GM13977 (cell line): ENCODE measurements at regions not wholly inside any gene's neighbourhood (a gene's known extent, or its start where the extent isn't known, plus 50 kb on each side); places are given as distances from the start of the nearest gene placed in this dataset.

Experiments
- DNase-seq: peaks from one replicate; pipeline ENCODE4 v3.0.0; 2012; ENCODE audit warnings: low spot score
- in situ Hi-C: fragments of 300-500 bp; cut with MboI; formaldehyde crosslinking; loops from one replicate; pipeline ENCODE4 v1.12.0; 2022; ENCODE audit warnings: low sequenced_read_pairs, low pct_unique_long_range_greater_than_20kb, mixed read lengths, inconsistent platforms; ENCODE audit not compliant: unreplicated experiment
- TF ChIP-seq, protein P1 (sequence below): IDR thresholded peaks from 2 replicates; pipeline ENCODE4 v1.5.1; 2012; ENCODE audit warnings: mild to moderate bottlenecking, control low read depth; ENCODE audit not compliant: insufficient read depth; ENCODE audit errors: extremely low read depth, missing control alignments

- TF ChIP-seq, protein P1, sequence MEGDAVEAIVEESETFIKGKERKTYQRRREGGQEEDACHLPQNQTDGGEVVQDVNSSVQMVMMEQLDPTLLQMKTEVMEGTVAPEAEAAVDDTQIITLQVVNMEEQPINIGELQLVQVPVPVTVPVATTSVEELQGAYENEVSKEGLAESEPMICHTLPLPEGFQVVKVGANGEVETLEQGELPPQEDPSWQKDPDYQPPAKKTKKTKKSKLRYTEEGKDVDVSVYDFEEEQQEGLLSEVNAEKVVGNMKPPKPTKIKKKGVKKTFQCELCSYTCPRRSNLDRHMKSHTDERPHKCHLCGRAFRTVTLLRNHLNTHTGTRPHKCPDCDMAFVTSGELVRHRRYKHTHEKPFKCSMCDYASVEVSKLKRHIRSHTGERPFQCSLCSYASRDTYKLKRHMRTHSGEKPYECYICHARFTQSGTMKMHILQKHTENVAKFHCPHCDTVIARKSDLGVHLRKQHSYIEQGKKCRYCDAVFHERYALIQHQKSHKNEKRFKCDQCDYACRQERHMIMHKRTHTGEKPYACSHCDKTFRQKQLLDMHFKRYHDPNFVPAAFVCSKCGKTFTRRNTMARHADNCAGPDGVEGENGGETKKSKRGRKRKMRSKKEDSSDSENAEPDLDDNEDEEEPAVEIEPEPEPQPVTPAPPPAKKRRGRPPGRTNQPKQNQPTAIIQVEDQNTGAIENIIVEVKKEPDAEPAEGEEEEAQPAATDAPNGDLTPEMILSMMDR = no peak
- in situ Hi-C loops = no loop called here
- no peak for DNase-seq
Measured at GRCh38 chr6:47156196-47156595, 114.1 kb upstream of the ADGRF1 start.

DNA sequence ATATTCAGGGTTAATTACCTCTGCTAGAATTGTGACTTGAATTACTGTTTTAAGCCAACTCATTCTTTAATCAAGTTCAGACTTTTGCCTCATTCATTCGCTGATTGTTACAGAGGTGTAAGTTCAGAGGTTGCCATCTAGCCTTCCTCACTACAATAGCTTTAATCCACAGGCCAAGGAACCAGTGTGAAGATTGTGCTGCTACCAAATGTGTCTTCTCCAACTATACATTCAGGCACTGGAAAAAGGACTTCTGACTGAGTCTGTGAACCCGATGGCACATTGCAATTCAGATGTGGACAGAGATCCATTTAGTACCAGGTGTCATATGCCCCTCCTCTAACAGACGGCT is 111.2 kb upstream of the ADGRF1 start:
- no peak for DNase-seq
- TF ChIP-seq, protein P1 = no peak
- in situ Hi-C loops = no loop called here

DNA sequence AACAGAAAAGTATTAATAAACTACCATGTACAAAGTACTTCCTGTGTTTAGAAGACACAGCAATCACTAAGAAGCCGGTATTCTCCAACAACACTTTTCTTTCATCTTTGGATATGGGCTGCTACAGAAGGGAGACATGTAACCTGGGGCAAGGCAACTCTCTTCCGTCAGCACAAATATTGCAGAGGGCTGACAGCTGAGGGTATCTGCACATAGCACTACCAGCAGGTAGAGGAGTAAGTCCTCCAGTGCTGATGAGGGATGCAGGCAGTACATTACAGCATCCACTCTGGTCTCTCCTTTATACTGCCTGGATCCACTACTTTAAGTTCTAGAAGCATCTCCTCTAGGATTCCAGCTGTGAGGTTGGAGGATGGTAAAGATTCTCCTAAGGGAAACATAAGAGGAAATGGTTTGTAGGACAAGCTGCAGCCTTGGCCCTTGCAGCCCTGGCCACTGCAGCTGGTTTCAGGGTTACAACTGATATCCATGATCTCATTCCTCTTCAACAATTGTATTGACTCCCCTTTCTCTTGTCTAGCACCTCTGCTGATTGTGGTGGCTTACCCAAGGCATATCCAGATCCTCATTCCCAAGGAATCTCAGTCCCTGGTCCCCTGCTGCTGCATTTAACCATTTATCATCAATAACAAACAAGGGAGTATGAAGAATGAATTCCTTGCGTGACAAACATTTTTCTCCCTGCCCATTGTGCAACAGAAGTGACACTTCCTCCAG is 110.7 kb upstream of the ADGRF1 start:
- in situ Hi-C loops = no loop called here
- TF ChIP-seq, protein P1 = no peak
- no peak for DNase-seq

DNA sequence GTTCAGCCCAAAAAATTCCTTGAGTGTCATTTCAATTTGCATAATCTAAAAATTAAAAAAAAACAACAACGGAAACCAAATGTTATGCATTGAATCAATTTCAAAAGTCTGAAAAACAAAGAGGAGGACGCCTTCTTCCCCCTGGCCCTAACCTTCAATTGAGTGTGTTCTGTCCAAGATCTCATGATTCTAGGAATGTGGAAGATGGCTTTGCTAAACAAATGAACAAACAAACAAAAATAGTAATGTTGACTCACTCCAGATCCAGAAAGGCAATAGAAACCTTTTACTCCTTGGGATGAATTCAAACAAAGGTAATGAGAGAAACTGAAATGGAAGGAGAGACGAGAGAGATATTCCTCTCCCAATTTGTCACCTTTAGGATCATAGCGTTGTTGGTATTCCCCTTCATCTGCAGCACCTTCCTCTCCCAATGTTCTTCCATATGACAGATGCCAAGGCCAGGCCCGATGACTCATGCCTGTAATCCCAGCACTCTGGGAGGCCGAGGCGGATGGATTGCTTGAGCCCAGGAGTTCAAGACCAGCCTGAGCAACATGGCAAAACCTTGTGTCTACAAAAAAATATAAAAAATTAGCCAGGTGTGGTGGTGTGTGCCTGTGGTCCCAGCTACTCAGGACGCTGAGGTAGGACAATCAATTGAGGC is 109.2 kb upstream of the ADGRF1 start:
- in situ Hi-C loops = no loop called here
- DNase-seq = no peak
- TF ChIP-seq, protein P1 = no peak

GRCh38 chr6:47149554-47149953 is 107.4 kb upstream of the ADGRF1 start:
- in situ Hi-C loops = no loop called here
- TF ChIP-seq, protein P1 = no peak
- no peak for DNase-seq

DNA sequence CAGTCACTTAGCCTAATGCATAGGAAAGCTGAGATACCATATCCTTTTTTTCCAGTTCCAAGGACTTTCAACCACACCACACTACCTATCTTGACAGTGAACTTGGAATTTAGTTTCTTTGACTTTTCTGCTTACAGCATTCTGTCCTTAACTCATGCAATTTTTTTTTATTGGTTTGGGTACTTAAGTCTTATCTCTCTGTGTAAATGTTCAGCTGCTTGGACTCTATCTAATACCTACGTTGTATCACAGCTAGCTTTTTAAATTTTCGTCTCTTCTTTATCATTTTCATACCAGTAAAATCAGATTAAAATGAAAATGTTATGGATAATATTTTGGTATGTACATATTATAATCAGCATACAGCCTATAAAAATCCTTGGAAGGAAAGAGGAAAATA is 106.9 kb upstream of the ADGRF1 start:
- no peak for DNase-seq
- TF ChIP-seq, protein P1 = no peak
- in situ Hi-C loops = no loop called here
